Gastroesophageal sphincter (tissue), 4 donors: ENCODE measurements at regions not wholly inside any gene's neighbourhood (a gene's known extent, or its start where the extent isn't known, plus 50 kb on each side); places are given as distances from the start of the nearest gene placed in this dataset.

Experiments used
- ATAC-seq: fragments of 150-250 bp; one replicate; pipeline ENCODE4 v1.9.1; 2016; ENCODE audit warnings: mild to moderate bottlenecking, moderate library complexity
- H3K27ac ChIP-seq, 4 donors: fragments of 200-600 bp; sonication (generic) in 3 of 4; 1 replicate in 3 of 4; 2 replicates in 1 of 4; pipeline ENCODE4 v1.5.1; 2016 to 2019
- H3K27me3 ChIP-seq: fragments of 200-600 bp; sonication (generic); one replicate; pipeline ENCODE4 v1.5.1; 2019
- H3K36me3 ChIP-seq, 2 donors: fragments of 200-600 bp; sonication (generic); one replicate each; pipeline ENCODE4 v1.5.1; 2019; ENCODE audit warnings: control low read depth in 1 of 2
- H3K4me1 ChIP-seq, 3 donors: fragments of 200-600 bp; sonication (generic); 1 replicate in 2 of 3; 2 replicates in 1 of 3; pipeline ENCODE4 v1.5.1; 2016 to 2019; ENCODE audit warnings: control low read depth in 2 of 3
- H3K4me3 ChIP-seq, 2 donors: fragments of 200-600 bp; sonication (generic); one replicate each; pipeline ENCODE4 v1.5.1; 2019; ENCODE audit warnings: mild to moderate bottlenecking in 1 of 2, moderate library complexity in 1 of 2
- H3K9me3 ChIP-seq, 3 donors: fragments of 200-600 bp; sonication (generic); one replicate each; pipeline ENCODE4 v1.5.1; 2017 to 2019; ENCODE audit warnings: control low read depth in 2 of 3
- EP300 ChIP-seq: sonication (generic); formaldehyde crosslinking; IDR thresholded peaks from one replicate; pipeline ENCODE4 v1.6.1; 2017; ENCODE audit warnings: antibody characterized with exemption, mild to moderate bottlenecking
- POLR2A ChIP-seq, 2 donors: fragments of 450-650 bp; IDR thresholded peaks; one replicate each; pipeline ENCODE4 v1.6.1; 2017; ENCODE audit warnings: antibody characterized with exemption in 2 of 2, mild to moderate bottlenecking in 2 of 2, moderate library complexity in 1 of 2
- POLR2AphosphoS5 ChIP-seq: sonication (generic); formaldehyde crosslinking; IDR thresholded peaks from one replicate; pipeline ENCODE4 v1.6.1; 2017; ENCODE audit warnings: antibody characterized with exemption
- WGBS, 2 donors: methylation state at CpG; one replicate each; pipeline ENCODE4 v1.1.5; 2018; ENCODE audit warnings: low coverage in 1 of 2; 5-methylcytosine and 5-hydroxymethylcytosine counted together
- TF ChIP-seq, protein P1 (sequence below), 4 experiments: fragments of 200-600 bp in 2 of 4; fragments of 450-650 bp in 2 of 4; sonication (generic) in 1 of 4; IDR thresholded peaks; one replicate each; pipeline ENCODE4 v1.5.1; 2017 to 2019; ENCODE audit warnings: antibody characterized with exemption in 4 of 4, mild to moderate bottlenecking in 2 of 4, moderate library complexity in 2 of 4

DNA sequence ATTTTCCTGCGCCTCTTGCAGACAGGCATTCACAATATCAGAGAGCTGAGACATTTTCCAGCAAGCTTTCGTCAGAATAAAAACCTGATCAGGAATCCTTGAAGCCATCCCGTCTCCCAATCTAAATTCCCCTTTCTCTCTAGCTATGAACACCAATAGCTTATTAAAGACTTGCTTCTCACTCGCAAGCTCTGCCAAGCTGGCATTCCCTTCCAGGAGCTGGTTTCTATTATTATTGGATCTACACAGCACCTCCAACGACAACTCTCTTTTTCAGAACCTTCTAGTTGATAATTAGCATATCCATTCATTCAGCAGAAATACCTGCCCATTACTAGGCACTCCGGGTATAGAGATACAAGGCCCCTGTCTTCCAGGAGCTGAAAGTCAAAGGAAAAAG is 350.3 kb downstream of the MTX2 start:
- TF ChIP-seq EP300 (no peak), POLR2AphosphoS5 (no peak), POLR2A (IDR thresholded peaks at IDR 0.05) (no peak)
- TF ChIP-seq, protein P1, sequence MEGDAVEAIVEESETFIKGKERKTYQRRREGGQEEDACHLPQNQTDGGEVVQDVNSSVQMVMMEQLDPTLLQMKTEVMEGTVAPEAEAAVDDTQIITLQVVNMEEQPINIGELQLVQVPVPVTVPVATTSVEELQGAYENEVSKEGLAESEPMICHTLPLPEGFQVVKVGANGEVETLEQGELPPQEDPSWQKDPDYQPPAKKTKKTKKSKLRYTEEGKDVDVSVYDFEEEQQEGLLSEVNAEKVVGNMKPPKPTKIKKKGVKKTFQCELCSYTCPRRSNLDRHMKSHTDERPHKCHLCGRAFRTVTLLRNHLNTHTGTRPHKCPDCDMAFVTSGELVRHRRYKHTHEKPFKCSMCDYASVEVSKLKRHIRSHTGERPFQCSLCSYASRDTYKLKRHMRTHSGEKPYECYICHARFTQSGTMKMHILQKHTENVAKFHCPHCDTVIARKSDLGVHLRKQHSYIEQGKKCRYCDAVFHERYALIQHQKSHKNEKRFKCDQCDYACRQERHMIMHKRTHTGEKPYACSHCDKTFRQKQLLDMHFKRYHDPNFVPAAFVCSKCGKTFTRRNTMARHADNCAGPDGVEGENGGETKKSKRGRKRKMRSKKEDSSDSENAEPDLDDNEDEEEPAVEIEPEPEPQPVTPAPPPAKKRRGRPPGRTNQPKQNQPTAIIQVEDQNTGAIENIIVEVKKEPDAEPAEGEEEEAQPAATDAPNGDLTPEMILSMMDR (IDR thresholded peaks at IDR 0.05), result no peak
- Histone ChIP-seq H3K27me3 (peaks cover 55% of the 10 kb centered on the region), H3K4me1 (no peaks in the 10 kb centered on the region), H3K9me3 (peaks cover 0 to 5% (median 0%) of the 10 kb centered on the region in 3 donors), H3K36me3 (no peaks in the 10 kb centered on the region), H3K27ac (no peak overlapping the region), H3K4me3 (no peak overlapping the region)
- WGBS, 2 donors, result 43 to 77% methylated on average over 6 of the region's 6 CpGs
- no peak for ATAC-seq

GRCh38 chr2:176621350-176621749 is 352.1 kb downstream of the MTX2 start:
- TF ChIP-seq EP300, result no peak
- TF ChIP-seq, protein P1 (IDR thresholded peaks at IDR 0.05), result no peak
- TF ChIP-seq POLR2AphosphoS5, result no peak
- no peak for TF ChIP-seq POLR2A (IDR thresholded peaks at IDR 0.05)
- ATAC-seq, result no peak
- Histone ChIP-seq H3K9me3 (peaks cover 0 to 5% (median 0%) of the 10 kb centered on the region in 3 donors), H3K4me1 (no peaks in the 10 kb centered on the region), H3K36me3 (no peaks in the 10 kb centered on the region), H3K27me3 (peaks cover 61% of the 10 kb centered on the region), H3K4me3 (no peak overlapping the region), H3K27ac (no peak overlapping the region)
- 96% methylated on average over 5 of the region's 7 CpGs; no CpG with 5 or more reads in 1 of the 2 donors for WGBS, 2 donors

GRCh38 chr2:176622792-176623191 is 353.6 kb downstream of the MTX2 start:
- Histone ChIP-seq H3K27ac (no peak overlapping the region), H3K9me3 (peaks cover 0 to 5% (median 0%) of the 10 kb centered on the region in 3 donors), H3K4me3 (no peak overlapping the region), H3K4me1 (no peaks in the 10 kb centered on the region), H3K36me3 (no peaks in the 10 kb centered on the region), H3K27me3 (peaks cover 63% of the 10 kb centered on the region)
- 85 to 89% methylated on average over 3 to 4 of the region's 4 CpGs for WGBS, 2 donors
- TF ChIP-seq, protein P1 (IDR thresholded peaks at IDR 0.05), result no peak
- TF ChIP-seq POLR2AphosphoS5, result no peak
- TF ChIP-seq POLR2A (IDR thresholded peaks at IDR 0.05), result no peak
- no peak for TF ChIP-seq EP300
- no peak for ATAC-seq

- Histone ChIP-seq H3K27me3 (peaks cover 39% of the 10 kb centered on the region), H3K36me3 (no peaks in the 10 kb centered on the region), H3K4me3 (no peak overlapping the region), H3K27ac (no peak overlapping the region), H3K9me3 (peaks cover 0 to 5% (median 0%) of the 10 kb centered on the region in 3 donors), H3K4me1 (no peaks in the 10 kb centered on the region)
- 72 to 79% methylated on average over 6 to 8 of the region's 8 CpGs for WGBS, 2 donors
- no peak for ATAC-seq
- TF ChIP-seq EP300 (no peak), POLR2A (IDR thresholded peaks at IDR 0.05) (no peak), POLR2AphosphoS5 (no peak)
- TF ChIP-seq, protein P1 (IDR thresholded peaks at IDR 0.05), result no peak
Observed at GRCh38 chr2:176626796-176627195, 357.6 kb downstream of the MTX2 start.

- Histone ChIP-seq H3K27ac (no peak overlapping the region), H3K4me3 (no peak overlapping the region), H3K36me3 (no peaks in the 10 kb centered on the region), H3K9me3 (no peaks in the 10 kb centered on the region), H3K4me1 (no peaks in the 10 kb centered on the region), H3K27me3 (peaks cover 43% of the 10 kb centered on the region)
- no peak for ATAC-seq
- TF ChIP-seq POLR2AphosphoS5, result no peak
- TF ChIP-seq, protein P1 (IDR thresholded peaks at IDR 0.05), result no peak
- TF ChIP-seq POLR2A (IDR thresholded peaks at IDR 0.05), result no peak
- TF ChIP-seq EP300, result no peak
Observed at GRCh38 chr2:176628438-176628837, 359.2 kb downstream of the MTX2 start.
